DMS79 treated with DMSO at 0.1 percent for 48 hours (cell line): ENCODE measurements at regions not wholly inside any gene's neighbourhood (a gene's known extent, or its start where the extent isn't known, plus 50 kb on each side); places are given as distances from the start of the nearest gene placed in this dataset.
A peak's percentile ranks its signal among the peaks of the same experiment; 100 is the strongest.

Source experiments
- DNase-seq: peaks from one replicate; lab custom pipeline; 2025; lab: John Stamatoyannopoulos, UW

DNA sequence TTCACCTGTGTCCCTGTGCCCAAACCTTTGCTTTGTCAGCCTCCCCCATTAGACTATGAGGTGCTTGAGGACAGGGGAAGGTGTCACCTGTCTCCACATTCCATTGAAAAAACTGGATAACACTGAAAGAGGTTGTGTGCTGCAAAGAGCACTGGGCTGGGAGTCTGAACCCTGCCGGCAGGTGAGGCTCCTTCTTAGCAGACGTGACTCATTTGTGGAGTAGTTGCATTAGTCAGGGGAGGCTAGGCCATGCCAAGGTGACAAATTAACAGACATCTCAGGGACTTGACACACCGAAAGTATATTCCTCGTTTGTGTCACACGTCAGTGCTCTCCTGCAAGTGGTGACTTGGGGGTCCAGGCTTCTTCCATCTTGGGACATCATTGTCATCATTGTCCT is 95.9 kb upstream of the STX18 start:
- DNase-seq: no peak

DNA sequence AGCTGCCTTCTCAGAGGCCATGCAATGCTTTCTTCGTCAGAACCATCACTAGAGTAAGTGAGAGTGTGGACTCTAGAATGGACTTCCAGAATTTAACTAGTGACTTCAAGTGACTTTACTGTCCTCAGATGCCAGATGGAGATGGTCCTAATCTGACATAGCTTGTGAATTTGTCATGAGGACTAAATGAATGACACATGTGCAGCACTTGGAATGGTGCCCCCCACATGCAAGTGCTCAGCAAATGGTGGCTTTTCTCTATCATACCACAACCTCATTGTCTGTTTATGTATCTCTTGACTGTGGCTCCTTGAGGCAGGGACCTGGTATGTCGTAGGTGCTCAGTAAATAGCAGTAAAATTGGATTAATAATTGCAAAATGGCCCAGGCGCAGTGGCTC is 91.6 kb upstream of the STX18 start:
- no peak for DNase-seq

DNA sequence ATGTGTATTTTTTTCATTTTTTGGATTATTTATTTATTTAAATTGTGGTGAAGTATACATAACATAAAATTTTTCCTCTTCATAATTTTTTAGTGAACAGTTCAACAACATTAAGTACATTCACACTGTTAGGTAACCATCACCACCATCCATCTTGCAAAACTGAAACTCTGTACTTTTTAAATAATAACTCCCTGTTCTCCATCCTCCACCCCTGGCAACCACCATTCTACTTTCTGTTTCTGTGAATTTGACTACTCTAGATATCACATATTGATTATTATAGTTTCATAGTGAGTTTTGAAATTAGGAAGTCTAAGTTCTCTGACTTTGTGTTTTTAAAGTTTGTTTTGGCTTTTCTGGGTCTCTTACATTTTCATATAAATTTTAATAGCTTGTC is 89.3 kb upstream of the STX18 start:
- no peak for DNase-seq

DNA sequence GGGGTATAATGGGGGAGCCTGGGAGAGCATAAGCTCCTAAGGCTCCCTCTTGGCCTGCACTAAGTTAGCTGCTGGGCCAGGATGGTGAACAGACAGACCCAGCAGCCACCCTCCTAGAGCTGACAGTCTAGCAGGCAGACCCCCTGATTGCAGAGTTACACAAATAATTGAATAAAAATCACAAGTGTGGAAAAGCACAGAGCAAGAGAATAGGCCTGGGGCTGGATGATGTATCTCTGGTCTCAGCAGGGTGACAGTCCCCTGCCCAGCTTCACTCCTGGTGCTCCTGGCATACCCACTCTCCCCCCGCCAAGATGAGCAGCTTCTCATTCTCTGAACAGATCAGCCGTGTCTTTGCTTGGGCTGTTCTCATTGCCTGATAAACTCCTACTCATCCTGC is 86.1 kb upstream of the STX18 start:
- DNase-seq: no peak

DNA sequence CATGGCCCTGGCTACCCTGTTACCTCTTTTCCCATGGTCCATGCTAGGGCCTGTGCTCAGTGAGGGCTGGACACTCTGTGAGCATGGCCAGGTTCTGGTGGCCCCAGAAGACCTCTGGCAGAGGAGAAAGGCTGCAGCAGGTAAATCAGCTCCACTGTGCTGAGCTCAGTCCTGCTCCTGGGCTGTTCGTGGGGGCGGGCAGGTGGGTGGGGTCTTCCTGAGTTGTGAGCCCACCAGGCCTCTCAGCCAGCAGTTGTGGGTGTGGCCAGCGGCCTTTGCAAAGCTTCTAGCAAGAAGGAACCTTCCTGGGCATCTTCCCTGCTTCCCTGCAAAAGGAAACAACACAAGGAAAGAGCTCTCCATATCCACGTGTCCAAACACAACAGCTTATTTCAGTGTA is 85.3 kb upstream of the STX18 start:
- no peak for DNase-seq

DNA sequence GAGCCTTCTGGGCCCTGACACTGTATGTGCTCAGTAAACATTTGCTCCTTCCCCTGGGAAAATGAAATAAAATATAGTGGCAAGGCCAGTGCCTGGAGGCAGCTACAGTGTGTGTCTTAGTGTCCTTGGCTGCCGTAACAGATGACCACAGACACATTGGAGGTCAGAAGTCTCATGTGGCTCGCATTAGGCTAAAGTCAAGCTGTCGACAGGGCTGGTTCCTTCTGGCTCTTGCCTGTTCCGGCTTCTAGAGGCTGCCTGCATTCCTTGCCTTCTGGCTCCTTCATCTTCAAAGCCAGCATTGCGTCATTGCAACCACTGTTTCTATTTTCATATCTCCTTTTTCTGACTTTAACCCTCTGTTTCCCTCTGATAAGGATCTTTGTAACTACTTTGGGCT is 83.6 kb upstream of the STX18 start:
- no peak for DNase-seq

DNA sequence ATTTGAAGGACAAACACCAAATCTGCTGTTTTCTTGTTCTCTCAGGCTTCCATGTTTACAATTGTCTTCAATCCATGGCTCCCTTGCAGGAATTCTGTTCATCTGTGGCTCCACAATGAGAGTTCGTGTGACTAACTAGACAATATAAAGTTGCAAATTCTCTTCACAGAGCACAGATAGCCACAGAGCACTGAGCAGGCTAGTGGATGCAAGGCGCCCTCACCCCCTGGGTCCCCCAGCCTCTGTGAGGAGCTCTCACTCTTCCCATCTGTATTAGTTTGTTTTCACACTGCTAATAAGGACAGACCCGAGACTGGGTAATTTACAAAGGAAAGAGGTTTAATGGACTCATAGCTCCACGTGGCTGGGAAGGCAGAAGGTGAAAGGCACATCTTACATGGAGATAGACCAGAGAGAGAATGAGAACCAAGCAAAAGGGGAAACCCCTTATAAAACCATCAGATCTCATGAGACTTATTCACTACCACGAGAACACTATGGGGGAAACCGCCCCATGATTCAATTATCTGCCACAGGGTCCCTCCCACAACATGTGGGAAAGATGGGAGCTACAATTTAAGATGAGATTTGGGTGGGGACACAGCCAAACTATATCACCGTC is 82.5 kb upstream of the STX18 start:
- no peak for DNase-seq

DNA sequence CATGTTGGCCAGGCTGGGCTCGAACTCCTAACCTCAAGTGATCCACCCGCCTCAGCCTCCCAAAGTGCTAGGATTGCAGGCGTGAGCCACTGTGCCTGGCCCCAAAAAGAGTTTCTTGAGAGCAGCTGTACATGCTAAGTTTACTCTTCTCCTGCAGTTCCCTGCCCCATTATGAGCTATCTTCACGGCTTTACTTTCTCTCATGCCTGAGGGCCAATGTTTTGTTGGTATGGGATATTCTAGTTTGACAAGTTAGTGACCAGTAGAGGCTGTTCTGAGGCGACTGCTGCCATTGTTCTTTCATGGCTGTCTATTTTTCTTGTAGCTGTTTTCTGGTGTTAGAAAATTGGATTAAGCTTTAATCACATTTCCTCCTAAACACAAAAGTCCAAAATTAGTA is 78.0 kb upstream of the STX18 start:
- no peak for DNase-seq

DNA sequence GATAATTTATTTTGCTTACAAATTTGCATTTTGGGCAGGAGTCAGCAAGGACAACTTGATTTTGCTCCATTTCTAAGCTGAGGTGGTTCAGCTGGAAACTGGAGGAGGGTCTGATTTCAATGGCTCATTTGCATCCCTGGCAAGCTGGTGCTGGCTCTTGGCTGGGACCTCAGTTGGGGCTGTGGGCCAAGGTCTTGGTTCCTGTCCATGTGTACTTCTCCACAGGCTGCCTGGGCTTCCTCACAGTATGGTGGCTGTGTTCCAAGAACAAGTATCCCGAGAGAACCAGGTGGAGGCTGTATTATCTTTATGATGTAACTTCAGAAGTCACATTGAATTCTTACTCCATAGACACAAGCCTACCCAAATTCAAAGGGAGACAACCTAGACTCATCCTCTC is 77.0 kb upstream of the STX18 start:
- peak; percentile 5 for DNase-seq

DNA sequence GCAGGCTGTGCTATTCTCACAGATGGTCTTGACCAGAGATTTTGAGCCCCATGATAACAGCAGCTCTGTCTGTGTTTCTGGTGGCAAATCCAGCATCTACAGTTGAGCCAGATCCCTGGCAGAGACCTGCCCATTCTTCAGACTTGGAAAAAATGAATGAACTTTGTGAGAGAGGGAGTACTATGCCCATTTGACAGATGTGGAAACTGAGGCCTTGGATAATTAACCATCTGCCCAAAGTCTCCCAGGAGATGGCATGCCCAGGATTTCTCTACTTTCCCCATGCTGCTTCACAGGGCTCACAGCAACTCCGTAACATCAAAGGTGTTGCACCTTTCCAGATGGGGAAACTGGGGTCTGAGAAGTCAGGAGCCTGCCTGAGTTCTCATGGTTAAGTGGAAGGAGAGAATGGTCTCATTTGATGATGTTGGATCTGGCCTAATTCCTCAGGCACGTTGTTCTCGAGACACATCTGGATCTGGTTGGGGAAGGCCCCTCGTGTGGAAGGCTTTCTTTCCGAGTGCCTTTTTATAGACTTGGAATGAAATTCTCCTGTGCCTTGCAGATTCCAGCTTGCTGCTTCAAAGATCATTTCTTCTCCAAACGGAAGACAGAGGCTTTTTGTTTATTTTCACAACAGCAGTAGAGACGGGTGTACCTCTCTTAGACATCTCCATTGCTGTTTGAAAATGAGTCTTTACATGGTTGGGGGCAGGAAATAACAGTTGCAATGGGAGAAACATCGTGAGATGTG is 73.3 kb upstream of the STX18 start:
- DNase-seq: no peak

DNA sequence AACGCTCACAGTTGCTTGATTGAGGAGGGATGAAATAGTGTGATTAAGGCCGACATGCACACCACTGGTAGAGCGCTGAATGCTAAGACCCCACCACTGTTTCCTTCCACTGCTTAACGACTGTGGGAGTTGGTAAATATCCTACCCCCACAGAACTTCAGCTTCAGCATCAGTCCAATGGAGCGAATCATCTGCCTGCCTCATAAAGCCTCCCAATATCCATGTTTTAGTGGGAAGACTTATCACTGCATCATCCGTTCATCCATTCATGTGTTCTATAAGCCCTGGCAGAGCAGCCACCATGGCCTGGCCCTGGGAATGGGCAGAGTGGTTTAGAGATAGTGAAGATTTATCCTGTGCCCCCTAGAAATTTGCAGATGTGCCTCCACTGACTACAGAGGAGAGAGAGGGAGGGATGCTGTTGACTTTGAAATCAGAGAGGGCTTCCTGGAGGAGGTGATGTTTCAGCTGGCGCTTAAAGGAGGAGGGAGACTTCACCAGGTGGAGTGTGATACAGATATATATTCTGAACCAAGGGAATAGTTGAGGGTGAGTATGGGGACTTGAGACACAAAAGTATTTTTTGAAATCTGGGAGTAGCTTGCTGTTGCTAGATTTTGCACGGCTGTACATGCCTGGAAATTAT is 71.9 kb upstream of the STX18 start:
- no peak for DNase-seq

DNA sequence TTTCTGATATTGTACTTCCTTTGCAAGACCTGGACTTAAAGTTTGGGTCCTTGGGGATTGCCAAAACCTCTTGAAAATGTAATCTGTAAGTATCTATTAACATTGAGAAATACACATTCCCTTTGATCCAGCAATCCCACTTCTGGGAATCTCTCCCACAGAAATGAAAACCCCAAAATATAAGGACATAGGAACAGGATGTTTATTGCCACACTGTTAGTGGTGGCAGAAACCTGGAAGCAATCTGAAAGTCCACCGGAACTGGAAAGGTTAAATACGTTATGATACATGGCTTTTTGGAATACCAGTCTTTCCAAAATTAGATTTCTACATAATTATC is 71.2 kb upstream of the STX18 start:
- no peak for DNase-seq

DNA sequence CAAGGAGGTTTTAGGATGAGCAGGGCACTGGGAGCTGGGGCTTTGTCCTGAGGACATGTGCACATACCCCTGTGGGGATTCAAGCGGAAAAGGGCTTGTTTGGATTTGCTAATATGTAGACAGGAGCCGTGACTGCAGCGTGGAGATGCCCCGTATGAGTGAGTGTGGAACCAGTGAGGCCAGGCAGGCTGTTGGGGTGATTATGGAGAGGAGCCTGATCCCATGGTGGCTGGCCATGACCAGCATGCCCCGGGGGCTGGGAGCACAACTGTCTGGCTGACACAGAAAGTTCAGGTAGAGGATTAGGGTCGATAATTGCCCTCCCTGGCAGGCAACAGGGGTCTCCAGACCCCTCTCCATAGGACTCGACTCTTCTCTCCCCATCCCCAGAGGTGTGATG is 68.8 kb upstream of the STX18 start:
- no peak for DNase-seq

DNA sequence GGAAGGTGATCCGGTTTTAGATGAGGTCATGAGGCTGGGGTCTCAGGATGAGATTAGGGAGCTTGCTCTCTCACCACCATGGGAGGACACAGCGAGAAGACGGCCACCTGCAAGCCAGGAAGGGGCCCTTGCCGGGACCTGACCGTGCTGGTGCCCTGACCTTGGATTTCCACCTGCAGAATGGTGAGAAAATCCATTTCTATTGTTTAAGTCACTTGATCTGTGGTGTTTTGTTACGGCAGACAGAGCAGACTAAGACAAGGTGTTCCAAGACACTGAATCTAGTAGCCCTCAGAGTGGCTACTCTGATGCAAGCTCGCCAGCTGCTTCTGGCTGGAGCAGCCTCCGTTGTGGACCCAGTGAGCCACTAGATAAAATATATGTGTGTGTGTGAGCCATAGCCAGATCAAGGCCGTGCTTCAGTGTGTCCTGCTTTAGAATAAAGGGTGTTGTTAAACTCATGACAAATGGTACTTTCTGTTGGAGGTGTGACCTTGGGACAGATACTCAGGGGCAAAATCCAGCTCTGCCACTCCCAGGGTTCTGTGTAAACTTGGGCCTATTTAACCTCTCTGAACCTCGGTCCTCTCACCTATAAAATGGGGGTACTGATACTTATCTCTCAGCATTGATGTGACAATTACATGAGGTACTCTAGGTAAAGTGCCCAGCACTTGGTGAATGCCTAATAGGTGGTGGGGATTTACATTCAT is 67.9 kb upstream of the STX18 start:
- no peak for DNase-seq

DNA sequence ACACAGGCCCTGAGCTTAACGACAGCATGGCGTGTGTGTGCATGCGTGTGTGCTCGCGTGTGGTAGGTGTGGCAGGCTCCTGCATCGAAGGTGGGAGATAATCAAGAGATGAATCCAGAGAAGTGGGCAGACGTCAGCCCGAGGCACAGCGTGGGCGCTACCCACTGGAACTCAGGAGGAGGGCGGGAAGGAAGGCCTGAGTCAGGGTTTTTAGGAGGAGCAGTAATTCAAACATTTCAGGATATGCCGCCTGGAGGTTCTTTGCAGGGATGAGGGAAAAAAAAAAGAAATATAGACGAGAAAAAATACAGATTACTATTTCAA is 66.3 kb upstream of the STX18 start:
- DNase-seq: no peak

DNA sequence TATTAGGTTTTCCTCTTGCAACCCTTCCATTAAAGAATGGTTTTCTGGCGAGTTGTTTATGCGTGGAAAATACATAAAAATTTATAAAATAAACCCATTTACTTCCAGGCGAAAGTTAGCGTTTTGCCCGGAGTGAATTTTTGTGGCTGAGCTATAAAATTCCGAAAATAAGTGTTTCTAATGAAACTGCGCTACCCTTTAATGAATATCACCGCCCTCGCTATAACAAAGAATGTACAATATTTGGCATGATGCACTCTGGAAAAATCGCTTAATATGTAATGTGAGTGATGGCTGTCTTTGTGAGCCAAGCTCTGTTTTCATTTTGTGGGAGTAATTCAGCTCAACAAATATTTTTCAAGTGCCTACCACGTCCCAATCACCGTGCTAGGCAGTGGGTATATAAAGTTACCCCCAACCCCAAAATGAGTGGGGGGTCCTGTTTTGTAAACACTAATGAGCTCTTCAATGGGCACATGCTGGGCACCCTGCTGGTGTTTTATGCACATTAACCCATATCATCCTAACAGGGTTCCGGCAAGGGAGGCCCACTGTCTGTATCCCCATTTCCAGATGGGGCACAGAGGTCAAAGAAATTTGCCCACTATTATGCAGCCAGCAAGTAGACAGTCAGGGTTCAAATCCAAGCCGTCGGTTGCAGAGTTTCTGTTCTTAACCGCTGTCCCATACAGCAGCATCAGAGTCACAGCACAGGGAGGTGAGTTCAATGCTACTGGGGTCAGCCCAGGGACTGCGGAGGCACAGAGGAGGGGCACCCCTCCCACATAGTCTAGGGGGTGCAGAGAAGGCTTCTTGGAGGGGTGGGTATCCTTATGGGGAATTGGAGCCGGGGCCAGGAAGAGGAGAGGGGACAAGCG is 65.7 kb upstream of the STX18 start:
- no peak for DNase-seq

DNA sequence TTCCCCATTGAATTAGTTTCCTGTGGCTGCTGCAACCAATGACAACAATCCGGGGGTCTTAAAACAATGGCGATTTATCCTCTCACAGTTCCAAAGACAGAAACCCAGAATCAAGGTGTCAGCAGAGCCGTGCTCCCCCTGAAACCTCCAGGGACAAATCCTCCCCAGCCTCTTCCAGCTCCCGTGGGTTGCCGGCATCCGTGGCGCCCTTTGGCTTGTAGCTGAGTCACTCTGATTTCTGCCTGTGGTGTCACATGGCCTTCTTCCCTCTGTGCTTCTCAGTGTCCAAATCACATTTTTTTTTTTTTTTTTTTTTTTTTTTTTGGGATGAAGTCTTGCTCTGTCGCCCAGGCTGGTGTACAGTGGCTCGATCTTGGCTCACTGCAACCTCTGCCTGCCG is 64.5 kb upstream of the STX18 start:
- DNase-seq: no peak

DNA sequence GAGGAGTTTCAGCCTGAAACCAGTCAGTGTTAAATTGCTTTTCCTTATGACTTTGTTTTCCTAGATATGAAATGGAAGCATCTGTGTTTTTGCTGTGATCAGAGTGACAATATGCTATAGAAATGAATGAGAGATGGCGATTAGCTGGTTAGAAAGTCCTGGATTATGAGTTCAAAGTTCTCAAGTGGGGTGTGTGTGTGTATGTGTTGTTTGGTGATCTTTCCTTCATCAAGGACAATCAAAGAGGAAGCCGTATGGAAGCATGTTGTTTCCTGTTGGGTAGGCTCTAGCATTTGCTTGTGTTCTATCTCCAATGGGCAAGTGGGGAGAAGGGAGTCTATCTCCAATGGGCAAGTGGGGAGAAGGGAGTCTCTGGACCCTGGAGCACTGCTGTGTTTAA is 64.0 kb upstream of the STX18 start:
- no peak for DNase-seq

DNA sequence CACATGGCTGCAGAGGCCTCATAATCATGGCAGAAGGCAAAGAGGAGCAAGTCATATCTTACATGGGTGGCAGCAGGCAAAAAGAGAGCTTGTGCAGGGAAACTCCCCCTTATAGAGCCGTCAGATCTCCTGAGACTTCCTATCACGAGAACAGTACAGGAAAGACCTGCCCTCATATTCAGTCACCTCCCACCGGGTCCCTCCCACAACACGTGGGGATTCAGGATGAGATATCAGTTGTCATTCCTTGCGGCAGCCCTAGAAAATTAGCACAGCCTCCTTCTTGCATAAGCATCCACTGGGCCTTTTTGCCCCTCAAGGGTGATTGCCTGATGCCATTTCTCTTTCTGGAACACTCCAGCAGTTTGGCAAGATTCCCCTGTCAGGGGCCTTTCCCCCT is 61.7 kb upstream of the STX18 start:
- DNase-seq: no peak

DNA sequence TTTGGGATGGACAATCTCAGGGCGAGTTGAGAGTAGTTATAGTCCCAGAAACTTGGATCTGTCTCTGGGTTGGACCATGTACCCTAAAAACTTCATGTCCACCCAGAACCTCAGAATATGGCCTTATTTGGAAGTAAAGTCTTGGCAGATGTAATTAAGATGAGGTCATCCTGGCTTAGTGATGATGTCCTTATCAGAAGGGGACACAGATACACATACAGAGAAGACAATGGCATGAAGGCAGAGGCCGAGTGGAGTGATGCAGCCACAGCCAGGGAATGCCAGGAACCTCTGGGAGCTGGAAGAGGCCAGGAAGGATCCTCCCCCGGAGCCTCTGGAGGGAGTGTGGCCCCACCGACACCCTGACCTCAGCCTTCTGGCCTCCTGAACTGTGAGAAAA is 61.2 kb upstream of the STX18 start:
- DNase-seq: no peak

DNA sequence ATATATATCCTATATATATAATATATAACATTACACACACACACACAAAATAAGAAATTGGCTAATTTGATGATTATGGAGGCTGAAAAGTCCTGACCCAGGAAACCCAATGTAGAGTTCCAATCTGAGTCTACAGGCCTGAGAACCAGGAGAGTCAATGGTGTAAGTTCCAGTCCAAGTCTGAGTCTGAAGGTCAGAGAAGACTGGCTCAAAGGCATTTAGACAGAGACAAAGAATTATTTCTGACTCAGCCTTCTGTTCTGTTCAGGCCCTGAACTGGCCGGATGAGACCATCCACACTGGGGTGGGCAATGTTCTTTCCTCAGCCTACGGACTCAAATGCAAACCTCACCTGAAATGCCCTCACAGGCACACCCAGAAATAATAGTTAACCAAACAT is 60.6 kb upstream of the STX18 start:
- DNase-seq: no peak

DNA sequence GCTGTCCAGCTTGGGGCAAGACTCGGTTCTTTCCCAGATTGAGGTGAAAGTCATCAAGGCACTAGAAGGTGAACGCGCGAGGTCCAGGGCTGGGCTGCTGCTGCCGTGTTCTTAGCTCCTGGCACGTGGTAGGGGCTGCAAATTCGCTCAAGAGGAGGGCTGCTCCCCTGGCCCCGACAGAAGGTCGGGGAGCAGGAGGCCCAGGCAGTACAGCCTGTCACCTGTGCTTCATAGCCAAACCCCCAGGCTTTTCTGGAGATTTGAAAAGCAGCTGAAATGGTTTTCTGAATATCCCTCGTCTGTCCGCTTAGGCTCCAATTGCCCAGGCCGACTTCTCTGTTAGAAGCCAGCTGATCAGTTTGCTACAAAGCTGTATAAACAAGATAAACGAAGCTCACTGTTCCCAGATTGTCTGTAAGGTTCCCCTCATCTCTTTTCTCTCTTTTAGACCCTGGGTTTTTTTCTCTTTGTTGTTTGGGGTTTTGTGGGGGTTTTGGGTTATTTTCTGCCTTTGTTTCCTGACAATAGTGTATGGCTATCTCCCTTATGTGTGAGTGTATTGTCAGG is 60.0 kb upstream of the STX18 start:
- DNase-seq: no peak
